ENCODE measurements at regions not wholly inside any gene's neighbourhood (a gene's known extent, or its start where the extent isn't known, plus 50 kb on each side); places are given as distances from the start of the nearest gene placed in this dataset.
A peak's percentile ranks its signal among the peaks of the same experiment; 100 is the strongest.
"Not testable (repeated sequence)": the region's sequence is repeated elsewhere in the genome, so short reads cannot be mapped to it uniquely, and the experiment has no call there.

DNA sequence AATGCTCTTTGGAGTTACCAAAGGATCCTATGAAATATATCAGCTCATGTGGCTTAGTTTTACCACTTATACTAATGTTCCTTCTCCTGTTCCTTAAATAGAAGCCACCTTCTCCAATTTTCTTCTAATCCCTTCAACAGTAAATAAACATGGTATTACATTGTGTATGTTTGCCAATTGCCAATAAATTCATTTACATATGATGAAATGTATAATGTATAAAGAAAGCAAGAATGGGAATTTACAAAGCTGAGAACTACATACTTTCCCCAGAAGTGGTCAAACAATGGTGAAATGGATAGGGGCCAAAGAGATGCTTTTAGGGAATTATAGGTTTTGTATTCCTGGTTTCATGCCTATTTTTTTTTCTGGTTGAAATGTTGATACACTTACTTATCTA, 894.2 kb upstream of the CRIM1 start:
- H3K4me3 ChIP-seq (ENCODE audit: low read length), result no peak overlapping the region
- TF ChIP-seq, protein P1, sequence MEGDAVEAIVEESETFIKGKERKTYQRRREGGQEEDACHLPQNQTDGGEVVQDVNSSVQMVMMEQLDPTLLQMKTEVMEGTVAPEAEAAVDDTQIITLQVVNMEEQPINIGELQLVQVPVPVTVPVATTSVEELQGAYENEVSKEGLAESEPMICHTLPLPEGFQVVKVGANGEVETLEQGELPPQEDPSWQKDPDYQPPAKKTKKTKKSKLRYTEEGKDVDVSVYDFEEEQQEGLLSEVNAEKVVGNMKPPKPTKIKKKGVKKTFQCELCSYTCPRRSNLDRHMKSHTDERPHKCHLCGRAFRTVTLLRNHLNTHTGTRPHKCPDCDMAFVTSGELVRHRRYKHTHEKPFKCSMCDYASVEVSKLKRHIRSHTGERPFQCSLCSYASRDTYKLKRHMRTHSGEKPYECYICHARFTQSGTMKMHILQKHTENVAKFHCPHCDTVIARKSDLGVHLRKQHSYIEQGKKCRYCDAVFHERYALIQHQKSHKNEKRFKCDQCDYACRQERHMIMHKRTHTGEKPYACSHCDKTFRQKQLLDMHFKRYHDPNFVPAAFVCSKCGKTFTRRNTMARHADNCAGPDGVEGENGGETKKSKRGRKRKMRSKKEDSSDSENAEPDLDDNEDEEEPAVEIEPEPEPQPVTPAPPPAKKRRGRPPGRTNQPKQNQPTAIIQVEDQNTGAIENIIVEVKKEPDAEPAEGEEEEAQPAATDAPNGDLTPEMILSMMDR (conservative IDR thresholded peaks at IDR 0.05; ENCODE audit: low read length), result no peak
- no peak for DNase-seq (ENCODE audit: low read depth)

DNA sequence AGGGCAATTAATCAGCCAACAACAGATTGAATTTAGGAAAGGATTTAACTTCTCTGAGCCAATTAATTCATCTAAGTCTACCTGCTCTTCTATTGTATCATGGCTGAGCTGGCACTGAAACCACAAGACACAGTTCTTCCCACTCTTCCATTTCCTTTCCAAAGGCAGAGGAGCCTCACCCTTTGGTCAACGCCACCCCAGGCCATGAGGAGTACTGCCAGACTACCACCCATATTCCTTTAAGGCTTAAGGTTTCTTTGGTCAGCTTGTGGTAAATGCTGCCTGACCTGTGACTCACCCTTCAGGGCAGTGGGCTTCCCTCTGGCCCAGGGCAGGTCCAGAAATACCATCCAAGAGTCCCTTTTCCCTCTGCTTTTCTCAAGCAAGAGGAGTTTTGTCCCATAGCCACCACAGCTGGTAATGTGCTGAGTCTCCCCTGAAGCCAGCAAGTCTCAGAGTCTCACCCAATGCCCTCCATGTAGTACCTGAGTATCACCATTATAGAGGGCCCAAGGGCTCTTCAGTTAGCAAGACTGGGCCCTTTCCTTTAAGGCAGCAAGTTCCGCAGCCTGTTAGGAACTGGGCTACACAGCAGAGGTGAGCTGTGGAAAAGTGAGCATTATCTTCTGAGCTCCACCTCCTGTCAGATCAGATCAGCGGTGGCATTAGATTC, 900.5 kb upstream of the CRIM1 start:
- DNase-seq (ENCODE audit: low read depth), result no peak
- H3K4me3 ChIP-seq (ENCODE audit: low read length), result no peak overlapping the region
- TF ChIP-seq, protein P1 (conservative IDR thresholded peaks at IDR 0.05; ENCODE audit: low read length), result no peak

DNA sequence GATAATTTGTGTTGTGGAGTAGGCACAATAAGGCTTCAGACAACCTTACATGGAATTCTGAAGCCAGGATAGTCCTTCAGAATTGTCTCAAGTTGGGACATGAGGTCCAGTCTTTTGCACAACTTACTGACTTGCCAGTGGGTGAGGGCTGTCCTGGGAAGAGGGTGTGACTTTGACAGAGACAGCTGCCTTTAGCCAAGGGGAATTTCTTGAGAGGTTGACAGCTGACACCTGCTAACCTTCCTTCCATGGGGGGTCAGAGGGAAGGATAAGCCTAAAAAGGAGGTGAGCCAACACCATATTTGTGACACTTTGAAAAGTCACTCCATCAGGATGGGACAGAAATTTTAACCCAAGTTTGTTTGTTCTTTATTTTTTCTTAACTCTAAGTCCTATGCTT, 907.8 kb upstream of the CRIM1 start:
- no peak overlapping the region for H3K4me3 ChIP-seq (ENCODE audit: low read length)
- TF ChIP-seq, protein P1 (conservative IDR thresholded peaks at IDR 0.05; ENCODE audit: low read length), result no peak
- no peak for DNase-seq (ENCODE audit: low read depth)

DNA sequence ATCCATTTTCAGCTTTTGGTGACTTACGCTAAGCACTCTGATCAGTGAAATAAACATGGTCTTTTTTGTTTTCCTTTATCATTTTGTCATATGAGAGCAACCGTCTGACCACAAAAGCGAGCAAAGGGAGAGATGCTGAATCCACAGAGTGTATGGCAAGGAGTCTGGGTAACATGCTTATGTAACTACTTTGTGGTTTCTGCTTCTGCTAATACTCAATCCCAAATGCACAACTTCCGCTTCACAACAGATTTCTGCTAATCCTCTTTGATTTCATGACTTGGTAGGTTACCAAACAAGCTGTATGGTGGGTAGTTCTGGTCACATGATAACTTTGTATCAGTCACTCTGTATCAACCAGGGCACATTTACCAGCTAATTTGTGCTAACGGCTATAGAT, 908.4 kb upstream of the CRIM1 start:
- H3K4me3 ChIP-seq (ENCODE audit: low read length), result no peak overlapping the region
- DNase-seq (ENCODE audit: low read depth), result no peak
- TF ChIP-seq, protein P1 (conservative IDR thresholded peaks at IDR 0.05; ENCODE audit: low read length), result no peak

DNA sequence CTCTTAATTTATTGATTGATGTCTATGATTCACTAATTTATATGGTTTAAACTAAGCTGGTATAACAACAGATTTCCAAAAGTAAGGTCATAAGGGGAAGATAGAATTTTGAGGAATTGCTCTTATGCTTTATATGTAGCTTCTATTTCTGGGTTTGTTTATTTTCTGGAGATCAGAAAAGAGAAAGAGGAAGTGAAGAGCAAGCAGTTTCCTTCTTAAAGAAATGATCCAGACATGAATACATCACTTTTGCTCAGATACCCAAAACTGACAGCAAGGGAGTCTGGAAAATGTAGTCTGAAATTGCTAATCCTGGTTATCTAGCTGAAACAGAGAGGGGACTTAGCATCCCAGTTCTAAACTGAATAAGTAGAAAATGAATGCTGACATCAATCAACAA, 912.5 kb upstream of the CRIM1 start:
- TF ChIP-seq, protein P1 (conservative IDR thresholded peaks at IDR 0.05; ENCODE audit: low read length), result no peak
- DNase-seq (ENCODE audit: low read depth), result no peak
- no peak overlapping the region for H3K4me3 ChIP-seq (ENCODE audit: low read length)

DNA sequence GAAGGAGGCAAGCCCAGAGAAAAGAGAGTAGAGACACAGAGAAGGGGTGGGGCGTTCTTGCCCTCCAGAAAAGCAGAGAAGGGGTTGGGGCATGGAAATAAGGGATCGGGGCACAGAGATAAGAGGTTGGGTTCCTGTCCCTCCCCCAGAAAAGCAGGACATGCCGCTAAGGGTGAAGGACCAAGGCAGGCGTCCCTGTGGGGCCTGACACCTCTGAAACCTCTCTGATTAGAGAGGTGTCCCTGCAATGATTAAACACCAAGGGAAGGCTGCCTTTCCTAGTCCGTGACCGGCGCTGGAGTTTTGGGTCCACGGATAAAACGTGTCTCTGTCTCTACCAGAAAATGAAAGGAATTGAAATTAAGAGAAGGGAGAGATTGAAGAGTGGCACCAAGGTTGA, 914.0 kb upstream of the CRIM1 start:
- not testable (repeated sequence) for H3K4me3 ChIP-seq (ENCODE audit: low read length)

DNA sequence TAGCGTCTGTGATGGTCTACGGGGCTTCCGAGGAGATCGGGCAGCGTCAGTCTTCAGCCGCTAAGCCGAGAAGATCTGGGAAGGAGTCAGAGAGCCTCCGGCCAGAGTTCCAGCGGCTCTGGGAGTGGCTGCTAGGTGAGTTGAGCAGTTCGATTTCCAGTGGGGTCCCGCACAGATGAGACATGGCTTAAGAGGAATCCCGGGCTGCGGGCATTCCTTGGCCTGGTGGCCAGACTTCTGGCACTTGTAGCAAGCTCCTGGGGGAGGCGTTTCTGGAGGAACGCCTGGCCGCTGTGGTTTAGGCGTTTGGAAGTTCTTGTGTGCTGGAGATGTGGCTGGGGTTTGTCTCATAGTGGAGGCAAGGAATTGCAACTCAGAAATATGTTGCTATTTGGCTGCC, 915.3 kb upstream of the CRIM1 start:
- DNase-seq (ENCODE audit: low read depth); H3K4me3 ChIP-seq (ENCODE audit: low read length): not testable (repeated sequence)

More for the DNA sequence above, 914.0 kb upstream of the CRIM1 start:
- DNase-seq (ENCODE audit: low read depth), result not testable (repeated sequence)

DNA sequence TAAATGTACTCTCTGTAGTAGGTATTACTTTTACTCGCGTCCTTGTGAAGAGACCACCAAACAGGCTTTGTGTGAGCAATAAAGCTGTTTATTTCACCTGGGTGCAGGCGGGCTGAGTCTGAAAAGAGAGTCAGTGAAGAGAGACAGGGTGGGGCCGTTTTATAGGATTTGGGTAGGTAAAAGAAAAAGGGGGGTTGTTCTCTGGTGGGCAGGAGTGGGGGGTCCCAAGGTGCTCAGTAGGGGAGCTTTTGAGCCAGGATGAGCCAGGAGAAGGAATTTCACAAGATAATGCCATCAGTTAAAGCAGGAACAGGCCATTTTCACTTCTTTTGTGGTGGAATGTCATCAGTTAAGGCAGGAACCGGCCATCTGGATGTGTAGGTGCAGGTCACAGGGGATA, 918.7 kb upstream of the CRIM1 start:
- H3K4me3 ChIP-seq (ENCODE audit: low read length); DNase-seq (ENCODE audit: low read depth): not testable (repeated sequence)

DNA sequence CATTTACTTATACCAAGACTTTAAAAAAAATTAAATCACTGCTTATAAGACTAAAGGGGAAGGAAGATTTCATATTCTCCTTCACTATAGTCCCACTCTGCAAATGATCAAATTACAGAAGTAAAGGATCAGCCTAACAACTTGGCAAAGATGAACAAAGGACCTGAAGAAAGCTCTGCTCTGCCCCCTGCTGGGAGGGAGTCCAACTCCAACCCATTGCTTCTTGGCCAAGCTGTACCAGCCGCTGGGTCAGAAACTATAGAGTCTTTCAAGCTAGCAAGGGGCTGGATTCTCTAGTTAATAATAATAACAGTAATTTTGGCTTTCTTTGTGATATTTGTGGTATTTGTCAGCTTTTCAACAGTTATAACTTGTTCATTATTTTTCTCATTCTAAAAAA, 927.0 kb upstream of the CRIM1 start:
- no peak overlapping the region for H3K4me3 ChIP-seq (ENCODE audit: low read length)
- DNase-seq (ENCODE audit: low read depth), result no peak
- TF ChIP-seq, protein P1 (conservative IDR thresholded peaks at IDR 0.05; ENCODE audit: low read length), result 0 out of 2 replicates have a peak, but pooled peaks have one; percentile 4

Data from AG10803 (cell line).